ENCODE measurements at regions not wholly inside any gene's neighbourhood (a gene's known extent, or its start where the extent isn't known, plus 50 kb on each side); places are given as distances from the start of the nearest gene placed in this dataset.
A peak's percentile ranks its signal among the peaks of the same experiment; 100 is the strongest.

DNA sequence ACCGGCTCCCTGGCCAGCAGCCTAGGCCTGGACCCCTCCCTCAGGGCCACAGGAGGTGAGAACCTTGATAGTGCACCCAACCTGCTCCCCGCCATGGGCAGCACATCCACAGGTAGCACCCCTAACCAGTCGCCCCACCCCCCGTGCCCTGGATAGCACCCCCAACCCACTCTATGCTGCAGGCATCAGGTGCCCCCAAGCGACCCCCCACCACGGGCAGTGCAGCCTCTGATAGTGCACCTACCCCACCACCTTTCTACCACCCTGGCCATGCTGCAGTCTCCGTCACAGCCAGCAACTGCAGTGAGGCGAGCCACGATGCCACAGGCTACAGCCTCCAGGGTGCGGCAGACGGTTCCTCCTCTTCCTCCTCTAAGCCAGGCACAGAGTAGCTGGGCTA is 55.6 kb downstream of the SOWAHC start:
- WGBS, 2 experiments (ENCODE audit: low coverage in 1 of 2, low lambda C conversion rate in 2 of 2, missing lambda C conversion rate in 2 of 2) = 78 to 85% methylated on average over 7 to 11 of the region's 11 CpGs

DNA sequence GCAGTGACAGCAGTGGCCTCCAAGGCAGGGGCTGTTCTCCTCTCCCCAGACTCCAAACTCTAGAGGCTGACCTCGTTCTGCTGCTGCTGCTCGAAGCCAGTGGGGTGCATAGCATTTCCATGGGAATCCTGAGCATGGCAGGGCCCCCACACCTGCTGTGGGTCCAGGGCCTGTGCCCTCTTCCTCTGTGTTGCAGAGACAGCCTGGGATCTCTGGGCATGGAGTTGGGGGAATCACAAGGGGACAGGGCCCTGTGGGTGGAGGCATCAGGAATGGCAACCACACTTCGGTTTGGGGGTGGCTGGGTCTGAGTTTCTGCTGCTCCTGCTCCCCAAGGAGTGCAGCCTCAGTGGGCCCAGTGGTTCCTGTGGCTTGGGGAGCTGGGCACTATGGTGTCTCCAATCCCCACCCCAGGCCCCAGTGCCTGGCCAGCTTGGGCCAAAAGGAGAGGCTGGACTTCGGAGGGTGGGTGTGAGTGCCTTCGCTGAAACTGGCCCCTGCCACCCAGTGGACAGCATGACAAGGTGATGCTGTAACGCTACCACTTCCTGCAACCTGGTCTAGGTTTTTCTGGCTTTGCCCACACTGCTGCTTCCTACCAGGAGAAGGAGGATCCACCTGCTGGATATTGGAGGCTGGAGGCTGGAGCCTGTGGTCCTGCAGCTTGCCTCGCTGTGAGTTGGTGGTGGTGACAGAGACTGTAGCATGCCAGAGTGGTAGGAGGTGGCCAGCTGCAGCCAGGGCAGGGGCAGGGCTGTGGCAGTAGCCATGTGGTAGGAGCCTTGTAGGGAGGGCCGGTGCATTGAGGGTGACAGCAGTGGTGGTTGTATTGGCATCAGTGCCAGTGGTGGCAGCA is 56.6 kb downstream of the SOWAHC start:
- no peaks in the 10 kb centered on the region for H4K20me1 ChIP-seq (ENCODE audit: insufficient read depth)
- no peak overlapping the region for H3K9ac ChIP-seq

More for the DNA sequence above, 55.6 kb downstream of the SOWAHC start:
- TF ChIP-seq EZH2phosphoT487 (IDR thresholded peaks at IDR 0.05; ENCODE audit: insufficient read depth, low read depth) (no peak), EZH2 (IDR thresholded peaks at IDR 0.05; ENCODE audit: insufficient read depth, poor library complexity, severe bottlenecking) (no peak)
- in situ Hi-C loops (cut with MboI) = no loop called here
- no peaks in the 10 kb centered on the region for H3K9me3 ChIP-seq (ENCODE audit: low read depth)
- H3K4me2 ChIP-seq (ENCODE audit: unreplicated experiment) = no peak overlapping the region
- H3K9me2 ChIP-seq (ENCODE audit: insufficient read depth) = no peaks in the 10 kb centered on the region
- H3K9ac ChIP-seq = no peak overlapping the region
- no peak overlapping the region for H2AFZ ChIP-seq
- H3K27me3 ChIP-seq (replicated peaks; ENCODE audit: insufficient read depth) = no peaks in the 10 kb centered on the region
- peaks cover 6% of the 10 kb centered on the region; the same call in 1 of the 2 replicates for H3F3A ChIP-seq (ENCODE audit: insufficient read depth)
- H4K20me1 ChIP-seq (ENCODE audit: insufficient read depth) = no peaks in the 10 kb centered on the region
- H3K36me3 ChIP-seq (ENCODE audit: low read depth) = no peaks in the 10 kb centered on the region
- H3K79me2 ChIP-seq (ENCODE audit: insufficient read depth) = no peaks in the 10 kb centered on the region
- H3K4me3 ChIP-seq = no peak overlapping the region
- peaks cover 7% of the 10 kb centered on the region for H3K4me1 ChIP-seq (ENCODE audit: insufficient read depth)
- DNase-seq = no peak
- no peak overlapping the region for H3K27ac ChIP-seq

DNA sequence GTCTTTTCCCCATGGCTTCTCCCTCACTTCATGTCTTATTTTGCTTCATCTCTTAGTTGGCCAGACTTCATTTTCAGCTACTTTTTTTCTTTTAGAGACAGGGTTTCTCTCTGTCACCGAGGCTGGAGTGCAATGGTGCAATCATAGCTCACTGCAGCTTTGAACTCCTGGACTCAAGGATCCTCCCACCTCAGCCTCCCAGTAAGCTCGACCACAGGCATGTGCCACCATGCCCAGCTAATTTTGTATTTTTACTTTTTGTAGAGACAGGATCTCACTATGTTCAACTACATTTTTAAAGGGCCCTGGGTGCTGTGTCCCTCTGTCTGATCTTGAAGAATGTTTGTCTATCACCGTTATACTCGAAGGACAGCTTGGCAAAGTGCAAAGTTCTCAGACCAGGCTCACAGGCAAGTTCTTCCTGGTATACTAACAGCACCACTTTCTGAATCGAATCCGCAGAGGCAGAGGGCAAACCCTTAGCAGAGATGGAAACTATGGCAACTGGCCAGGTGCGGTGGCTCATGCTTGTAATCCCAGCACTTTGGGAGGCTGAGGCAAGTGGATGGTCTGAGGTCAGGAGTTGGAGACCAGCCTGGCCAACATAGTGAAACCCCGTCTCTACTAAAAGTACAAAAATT is 60.9 kb downstream of the SOWAHC start:
- Histone ChIP-seq H3K27me3 (replicated peaks; ENCODE audit: insufficient read depth) (no peaks in the 10 kb centered on the region), H3K9me2 (ENCODE audit: insufficient read depth) (no peaks in the 10 kb centered on the region), H4K20me1 (ENCODE audit: insufficient read depth) (no peaks in the 10 kb centered on the region), H3K79me2 (ENCODE audit: insufficient read depth) (no peaks in the 10 kb centered on the region), H2AFZ (peak overlapping the region; percentile 28; the same call in 1 of the 2 replicates), H3K4me3 (no peak overlapping the region), H3F3A (ENCODE audit: insufficient read depth) (no peaks in the 10 kb centered on the region), H3K9ac (no peak overlapping the region), H3K4me2 (ENCODE audit: unreplicated experiment) (no peak overlapping the region), H3K4me1 (ENCODE audit: insufficient read depth) (no peaks in the 10 kb centered on the region; the same call in 1 of the 2 replicates), H3K36me3 (ENCODE audit: low read depth) (no peaks in the 10 kb centered on the region), H3K27ac (no peak overlapping the region), H3K9me3 (ENCODE audit: low read depth) (no peaks in the 10 kb centered on the region)
- TF ChIP-seq EZH2 (IDR thresholded peaks at IDR 0.05; ENCODE audit: insufficient read depth, poor library complexity, severe bottlenecking) = no peak
- no peak for TF ChIP-seq EZH2phosphoT487 (IDR thresholded peaks at IDR 0.05; ENCODE audit: insufficient read depth, low read depth)
- in situ Hi-C loops (cut with MboI) = no loop called here
- 43 to 58% methylated on average over 8 of the region's 8 CpGs for WGBS, 2 experiments (ENCODE audit: low coverage in 1 of 2, low lambda C conversion rate in 2 of 2, missing lambda C conversion rate in 2 of 2)
- DNase-seq = peak; percentile 54

More for the DNA sequence above, 56.6 kb downstream of the SOWAHC start:
- Histone ChIP-seq H3F3A (ENCODE audit: insufficient read depth) (peaks cover 6% of the 10 kb centered on the region; the same call in 1 of the 2 replicates), H2AFZ (no peak overlapping the region), H3K79me2 (ENCODE audit: insufficient read depth) (no peaks in the 10 kb centered on the region), H3K27ac (no peak overlapping the region), H3K9me3 (ENCODE audit: low read depth) (no peaks in the 10 kb centered on the region), H3K4me2 (ENCODE audit: unreplicated experiment) (no peak overlapping the region), H3K36me3 (ENCODE audit: low read depth) (no peaks in the 10 kb centered on the region), H3K4me1 (ENCODE audit: insufficient read depth) (peaks cover 7% of the 10 kb centered on the region), H3K9me2 (ENCODE audit: insufficient read depth) (no peaks in the 10 kb centered on the region), H3K27me3 (replicated peaks; ENCODE audit: insufficient read depth) (no peaks in the 10 kb centered on the region), H3K4me3 (no peak overlapping the region)
- in situ Hi-C loops (cut with MboI) = no loop called here
- DNase-seq = no peak
- 88 to 92% methylated on average over 8 of the region's 8 CpGs for WGBS, 2 experiments (ENCODE audit: low coverage in 1 of 2, low lambda C conversion rate in 2 of 2, missing lambda C conversion rate in 2 of 2)
- TF ChIP-seq EZH2phosphoT487 (IDR thresholded peaks at IDR 0.05; ENCODE audit: insufficient read depth, low read depth) (no peak), EZH2 (IDR thresholded peaks at IDR 0.05; ENCODE audit: insufficient read depth, poor library complexity, severe bottlenecking) (no peak)

GRCh38 chr2:109675666-109676345 is 61.6 kb downstream of the SOWAHC start:
- TF ChIP-seq EZH2 (IDR thresholded peaks at IDR 0.05; ENCODE audit: insufficient read depth, poor library complexity, severe bottlenecking) (no peak), EZH2phosphoT487 (IDR thresholded peaks at IDR 0.05; ENCODE audit: insufficient read depth, low read depth) (no peak)
- Histone ChIP-seq H3K36me3 (ENCODE audit: low read depth) (no peaks in the 10 kb centered on the region), H3K79me2 (ENCODE audit: insufficient read depth) (no peaks in the 10 kb centered on the region), H3K9ac (no peak overlapping the region), H4K20me1 (ENCODE audit: insufficient read depth) (no peaks in the 10 kb centered on the region), H3K4me1 (ENCODE audit: insufficient read depth) (no peaks in the 10 kb centered on the region; the same call in 1 of the 2 replicates), H3F3A (ENCODE audit: insufficient read depth) (no peaks in the 10 kb centered on the region), H3K27me3 (replicated peaks; ENCODE audit: insufficient read depth) (no peaks in the 10 kb centered on the region), H3K4me2 (ENCODE audit: unreplicated experiment) (no peak overlapping the region), H3K27ac (no peak overlapping the region), H3K9me3 (ENCODE audit: low read depth) (no peaks in the 10 kb centered on the region), H3K4me3 (no peak overlapping the region), H2AFZ (no peak overlapping the region), H3K9me2 (ENCODE audit: insufficient read depth) (no peaks in the 10 kb centered on the region)
- WGBS, 2 experiments (ENCODE audit: low coverage in 1 of 2, low lambda C conversion rate in 2 of 2, missing lambda C conversion rate in 2 of 2) = 78 to 81% methylated on average over 15 to 17 of the region's 17 CpGs
- no peak for DNase-seq
- in situ Hi-C loops (cut with MboI) = no loop called here
